NCI-H2196 treated with DMSO at 0.1 percent for 48 hours (cell line): ENCODE measurements at regions not wholly inside any gene's neighbourhood (a gene's known extent, or its start where the extent isn't known, plus 50 kb on each side); places are given as distances from the start of the nearest gene placed in this dataset.

Source experiments
- DNase-seq: peaks from one replicate; lab custom pipeline; 2025; ENCODE audit not compliant: unreplicated experiment; lab: John Stamatoyannopoulos, UW

DNA sequence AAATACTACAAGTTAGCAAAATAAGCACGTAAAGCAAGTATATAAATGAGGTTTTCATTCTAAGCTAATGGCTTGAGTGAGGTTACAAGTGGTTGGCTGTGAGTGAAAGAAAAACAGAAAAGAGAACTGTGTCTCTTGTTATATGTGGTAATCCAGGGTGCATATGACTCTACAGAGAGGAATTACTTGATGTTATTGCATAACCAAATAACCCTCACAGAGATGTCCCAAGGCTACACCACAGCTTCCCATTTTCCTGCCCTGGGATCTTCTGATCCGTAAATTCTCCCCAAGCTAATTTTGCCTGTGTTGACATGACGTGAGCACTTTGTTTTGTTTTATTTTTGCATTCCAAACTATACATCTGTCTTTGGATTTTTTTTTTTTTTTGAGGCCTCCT is 470.0 kb upstream of the INTU start:
- no peak for DNase-seq

DNA sequence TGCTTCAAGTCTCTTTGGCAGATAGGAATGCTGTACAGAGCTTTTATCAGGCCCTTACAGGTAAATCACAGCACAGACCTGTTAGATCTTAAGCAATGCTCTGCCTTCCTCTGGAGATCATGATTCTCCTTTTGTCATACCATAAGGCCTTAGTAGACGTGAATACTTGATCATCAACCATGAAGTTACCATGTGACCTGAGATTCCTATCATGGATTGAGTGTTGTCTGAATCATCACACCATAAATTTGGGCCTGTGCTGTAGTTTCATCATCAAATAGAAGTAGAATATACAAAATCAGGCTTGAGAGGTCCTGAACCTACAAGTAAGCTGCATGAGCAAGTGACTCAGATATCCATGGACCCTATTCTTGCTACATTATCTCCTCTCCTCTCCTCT is 466.8 kb upstream of the INTU start:
- no peak for DNase-seq

DNA sequence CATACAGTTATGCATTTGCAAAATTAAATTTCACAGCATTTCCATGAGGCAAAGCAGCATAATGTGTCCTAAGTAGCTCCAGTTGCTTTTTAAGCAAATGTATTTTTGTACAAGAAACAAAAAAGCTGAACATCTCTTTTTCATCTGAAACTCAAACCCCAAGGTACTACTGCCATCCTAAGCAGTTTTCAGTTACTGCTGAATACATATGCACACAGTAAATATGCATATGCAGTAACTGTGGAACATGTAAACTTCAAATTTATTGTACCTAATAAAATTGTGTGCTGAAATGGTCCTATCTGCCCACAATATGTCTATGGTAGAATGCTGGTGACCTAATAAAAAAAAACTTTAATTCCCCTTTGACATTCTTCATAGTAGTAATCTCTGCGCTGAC is 458.6 kb upstream of the INTU start:
- no peak for DNase-seq

DNA sequence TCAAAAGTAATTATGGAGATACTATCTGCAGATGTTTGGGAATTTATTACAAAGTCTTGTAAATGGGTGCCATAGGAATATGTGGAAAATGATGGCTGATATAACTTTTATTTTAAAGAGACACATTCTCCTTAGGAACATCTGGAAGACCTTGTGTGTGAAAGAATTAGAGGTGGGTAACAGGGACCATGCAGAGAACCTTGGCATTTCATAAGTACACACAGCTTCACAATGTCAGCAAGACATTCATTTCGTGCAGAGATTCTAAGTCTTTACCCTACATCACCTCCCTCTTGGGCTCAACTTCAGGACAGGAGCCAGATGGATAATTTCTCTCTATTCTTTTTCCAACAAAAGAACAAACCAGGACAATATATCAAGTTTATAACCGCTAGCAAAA is 458.1 kb upstream of the INTU start:
- no peak for DNase-seq

DNA sequence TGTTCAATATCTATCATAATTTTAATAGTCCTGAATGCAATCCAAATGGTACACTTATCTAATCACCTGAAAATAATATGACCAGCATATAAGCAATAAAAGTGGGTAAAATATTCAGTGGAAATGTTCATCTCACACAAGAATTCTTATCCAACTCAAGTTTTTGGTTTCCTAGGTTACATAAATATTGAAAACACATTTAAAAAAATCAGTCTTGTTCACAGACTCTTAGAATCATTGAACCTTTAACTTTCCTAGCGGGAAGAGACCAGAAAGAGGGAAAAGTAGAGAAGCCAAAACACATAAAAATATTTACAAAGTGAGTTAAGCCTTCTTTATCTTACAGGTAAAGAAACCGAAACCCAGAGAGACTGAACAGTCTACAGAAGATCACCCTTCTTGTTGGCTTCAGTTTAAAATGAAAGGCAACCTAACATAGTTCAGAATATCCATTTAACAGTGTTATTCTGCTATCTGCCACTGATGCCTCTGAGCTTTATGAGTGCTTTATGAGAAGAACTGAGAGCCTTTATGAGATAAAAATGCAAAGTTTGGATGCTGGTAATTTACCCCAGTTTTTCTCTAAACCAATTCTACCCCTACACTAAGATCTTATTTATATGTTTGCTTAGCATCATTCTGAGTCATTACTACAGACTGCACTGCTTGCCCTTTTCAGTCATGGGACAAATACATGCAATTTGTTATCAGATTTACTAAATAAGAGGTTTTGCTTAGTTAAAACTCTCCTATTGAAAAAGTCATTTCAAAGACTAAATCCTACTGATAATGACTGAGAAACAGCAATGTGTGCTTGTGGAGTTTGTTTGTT is 453.3 kb upstream of the INTU start:
- DNase-seq = no peak

DNA sequence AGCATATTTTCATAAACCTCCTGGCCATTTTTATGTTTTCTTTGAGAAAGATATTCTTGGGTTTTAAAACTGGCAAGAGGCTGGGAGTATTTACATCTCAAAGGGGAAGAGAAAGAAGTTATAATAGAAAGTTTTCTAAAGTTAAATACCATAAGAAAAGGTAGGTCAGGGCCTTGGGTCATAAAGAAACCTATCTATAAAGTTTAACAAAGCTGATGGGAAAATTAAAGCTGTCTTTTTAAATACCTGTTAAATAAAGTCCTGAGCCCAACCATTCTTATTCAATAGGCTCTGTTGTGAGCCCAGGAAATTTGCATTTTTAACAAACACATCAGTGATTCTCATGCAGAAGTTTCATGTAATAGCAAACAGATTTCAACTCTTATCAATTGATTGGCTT is 451.8 kb upstream of the INTU start:
- DNase-seq = no peak

DNA sequence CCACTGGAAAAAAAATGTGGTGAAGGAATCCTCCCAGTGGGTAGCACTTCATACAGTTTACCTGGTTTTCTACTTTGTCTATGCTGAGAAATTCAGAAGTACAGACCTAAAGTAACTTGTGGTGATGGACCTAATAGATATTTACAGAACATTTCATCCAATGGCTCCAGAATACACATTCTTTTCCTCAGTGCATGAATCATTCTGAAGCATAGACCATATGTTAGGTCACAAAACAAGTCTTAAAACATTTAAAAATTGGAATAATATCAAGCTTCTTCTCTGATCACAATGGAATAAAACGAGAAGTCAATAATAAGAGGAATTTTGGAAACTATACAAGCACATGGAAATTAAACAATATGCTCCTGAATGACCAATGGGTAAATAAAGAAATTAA is 450.1 kb upstream of the INTU start:
- no peak for DNase-seq

DNA sequence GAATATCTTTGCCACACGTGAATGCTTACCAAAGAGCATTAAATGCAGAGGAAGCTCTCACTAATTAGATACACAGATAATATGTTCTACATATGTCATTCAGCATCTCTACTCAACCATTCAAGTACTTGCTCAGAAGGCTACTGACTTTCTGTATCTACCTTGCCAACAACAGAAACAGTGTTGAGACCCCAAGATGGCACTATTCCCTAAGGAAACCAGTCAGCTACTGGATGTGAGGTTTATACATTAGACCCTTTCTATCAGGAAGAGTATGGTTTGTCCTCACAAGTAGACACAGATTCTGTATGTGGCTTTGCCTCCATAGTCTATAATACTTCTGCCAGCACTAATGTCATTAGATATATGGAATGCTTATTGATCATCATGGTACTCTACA is 443.9 kb upstream of the INTU start:
- DNase-seq = no peak

DNA sequence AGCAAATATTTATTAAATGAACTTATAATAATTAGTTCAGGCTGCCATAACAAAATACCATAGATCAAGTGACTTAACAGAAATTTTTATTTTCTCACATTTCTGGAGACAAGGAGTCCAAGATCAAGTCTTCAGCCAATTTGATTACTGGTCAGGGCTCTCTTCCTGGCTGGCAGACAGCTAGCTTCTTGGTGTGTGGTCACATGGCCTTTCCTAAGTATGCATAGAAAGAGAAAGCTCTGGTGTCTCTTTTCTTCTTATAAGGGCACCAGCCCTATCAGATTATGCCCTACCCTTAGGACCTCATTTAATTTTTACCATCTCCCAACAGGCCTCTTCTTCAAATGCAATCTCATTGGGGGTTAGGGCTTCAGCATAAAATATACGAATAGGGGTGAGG is 438.5 kb upstream of the INTU start:
- no peak for DNase-seq

DNA sequence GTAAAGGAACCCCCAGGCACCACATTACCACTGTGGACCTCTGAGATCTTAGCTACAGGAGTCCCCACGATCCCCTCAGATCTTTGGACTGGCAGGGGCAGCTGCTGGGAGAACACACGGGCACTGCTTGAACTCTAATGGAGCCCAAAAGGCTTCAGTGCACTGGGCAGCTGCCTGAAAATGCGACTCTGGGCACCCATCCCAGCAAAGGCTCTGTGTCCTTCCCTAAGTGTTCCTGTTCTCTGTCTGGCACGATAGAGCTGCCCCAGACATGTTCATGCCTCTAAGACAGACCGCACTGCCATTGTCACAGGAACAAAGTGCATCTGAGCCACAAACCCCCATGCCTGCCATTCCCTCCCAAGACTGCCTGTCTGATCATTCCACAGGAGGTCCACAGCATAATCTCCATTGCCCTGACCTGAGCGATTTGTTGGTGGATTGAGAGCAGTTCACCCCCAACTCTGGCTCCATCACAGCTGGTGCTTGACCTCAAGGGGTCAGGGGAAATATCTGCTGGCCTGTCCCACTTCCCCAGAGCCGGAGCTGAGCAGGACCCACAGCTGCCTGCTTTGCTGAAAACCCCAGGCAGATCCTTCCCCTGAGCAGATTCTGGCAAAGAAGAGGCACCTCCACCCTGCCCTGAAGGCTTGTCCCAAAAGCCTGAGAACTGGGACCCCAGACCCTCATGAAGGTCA is 436.0 kb upstream of the INTU start:
- no peak for DNase-seq

DNA sequence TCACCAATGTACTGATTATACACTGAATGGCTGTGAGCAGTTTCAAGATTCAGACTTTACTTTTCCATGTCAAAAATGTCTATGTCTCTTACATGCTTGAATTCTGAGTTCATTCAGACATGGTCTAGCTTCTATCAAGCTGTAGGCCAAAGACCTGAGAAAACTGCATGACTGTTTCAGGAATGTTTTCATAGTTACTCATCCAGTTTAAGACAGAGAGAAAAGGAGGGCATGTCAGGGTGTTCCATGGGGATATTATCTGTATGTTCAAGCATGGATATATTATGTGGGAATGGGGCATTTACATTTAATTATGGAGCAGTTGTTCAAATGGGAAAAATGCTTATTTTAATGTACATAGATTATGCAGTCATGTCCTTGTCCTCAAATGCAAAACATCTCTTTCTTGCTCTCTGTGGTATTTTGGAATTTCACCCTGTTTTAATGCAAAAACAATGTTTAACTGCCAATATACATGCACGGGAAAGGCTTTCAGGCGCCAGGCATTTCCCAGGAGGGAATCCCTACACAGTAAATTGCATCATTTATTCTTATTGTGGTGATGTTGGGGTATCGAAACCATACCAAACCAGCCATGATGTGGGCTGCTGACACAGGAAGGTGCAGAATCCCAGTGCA is 429.1 kb upstream of the INTU start:
- DNase-seq = no peak

DNA sequence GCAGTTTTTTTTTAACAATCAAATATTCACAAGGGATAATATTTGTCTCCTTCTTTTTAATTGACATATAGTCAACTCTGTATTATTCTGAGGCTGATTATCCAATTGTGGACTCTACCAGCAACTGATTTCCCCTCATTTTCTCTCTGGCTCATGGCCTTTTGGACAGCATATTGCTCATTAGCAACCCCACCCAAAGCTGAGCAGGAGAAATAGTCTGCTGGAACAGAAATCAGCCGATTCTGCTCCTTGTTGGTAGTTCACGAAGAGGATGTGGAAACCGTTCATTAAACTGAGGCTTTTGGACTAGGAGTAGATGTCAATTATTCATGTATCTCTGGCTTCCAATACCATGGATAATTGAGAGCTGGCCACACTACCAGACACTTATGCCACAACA is 428.4 kb upstream of the INTU start:
- DNase-seq = no peak

DNA sequence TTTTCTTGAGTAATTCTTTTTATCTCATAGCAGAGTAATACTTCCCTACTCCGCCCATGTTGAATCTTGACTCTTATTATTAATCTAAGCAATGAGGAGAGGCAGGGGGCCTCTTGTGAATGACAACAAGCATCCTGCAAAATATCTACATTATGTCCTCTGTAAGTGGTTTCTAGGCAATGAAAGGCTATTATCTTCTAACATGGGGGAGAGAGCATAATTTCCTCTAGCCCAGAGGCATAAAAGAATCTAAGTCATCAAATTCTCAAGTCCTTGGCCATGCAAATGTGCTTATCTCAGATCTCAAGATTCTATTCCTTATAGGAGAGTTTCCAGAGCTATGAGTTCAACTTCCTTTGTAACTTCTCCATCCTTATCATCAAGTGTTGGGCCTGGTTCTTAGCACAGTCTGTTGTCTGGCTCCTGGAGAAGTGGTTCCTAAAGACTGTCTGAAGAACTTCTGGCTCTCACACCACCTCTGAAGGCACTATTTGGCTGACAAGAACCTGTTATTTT is 423.1 kb upstream of the INTU start:
- DNase-seq = no peak

DNA sequence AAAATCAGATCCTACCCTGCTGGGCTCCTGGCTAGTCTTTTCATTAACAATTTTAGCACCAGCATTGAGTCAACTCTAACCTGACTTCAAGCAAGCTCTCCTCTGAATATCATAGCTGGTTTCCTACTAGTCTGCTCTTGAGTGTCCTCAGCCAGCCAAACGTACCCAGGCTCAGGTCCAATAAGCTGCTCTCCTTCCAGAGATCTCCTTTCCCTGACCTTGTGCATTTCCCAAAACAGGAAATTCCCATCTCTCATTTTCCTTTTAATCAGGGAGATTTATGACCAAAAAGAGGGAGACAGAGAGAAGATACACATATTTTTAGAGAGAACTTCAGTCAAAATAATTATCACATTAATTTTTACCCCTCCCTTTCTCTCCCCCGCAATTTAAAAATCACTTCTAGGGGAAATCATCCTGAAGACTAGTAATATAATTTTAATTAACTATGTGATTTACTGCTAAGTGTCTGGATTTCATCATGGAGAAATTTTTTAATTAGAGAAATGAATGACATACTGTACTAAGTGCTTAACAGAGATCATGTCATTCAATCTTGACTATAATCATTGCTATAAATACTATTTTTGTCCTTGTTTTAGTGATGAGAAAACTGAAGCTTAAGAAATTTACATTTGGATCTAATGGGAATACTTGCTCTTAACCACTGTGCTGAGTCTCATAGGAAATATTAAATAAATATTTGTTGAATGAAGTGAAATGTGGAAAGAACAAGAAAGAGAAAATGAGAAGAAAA is 421.7 kb upstream of the INTU start:
- no peak for DNase-seq

DNA sequence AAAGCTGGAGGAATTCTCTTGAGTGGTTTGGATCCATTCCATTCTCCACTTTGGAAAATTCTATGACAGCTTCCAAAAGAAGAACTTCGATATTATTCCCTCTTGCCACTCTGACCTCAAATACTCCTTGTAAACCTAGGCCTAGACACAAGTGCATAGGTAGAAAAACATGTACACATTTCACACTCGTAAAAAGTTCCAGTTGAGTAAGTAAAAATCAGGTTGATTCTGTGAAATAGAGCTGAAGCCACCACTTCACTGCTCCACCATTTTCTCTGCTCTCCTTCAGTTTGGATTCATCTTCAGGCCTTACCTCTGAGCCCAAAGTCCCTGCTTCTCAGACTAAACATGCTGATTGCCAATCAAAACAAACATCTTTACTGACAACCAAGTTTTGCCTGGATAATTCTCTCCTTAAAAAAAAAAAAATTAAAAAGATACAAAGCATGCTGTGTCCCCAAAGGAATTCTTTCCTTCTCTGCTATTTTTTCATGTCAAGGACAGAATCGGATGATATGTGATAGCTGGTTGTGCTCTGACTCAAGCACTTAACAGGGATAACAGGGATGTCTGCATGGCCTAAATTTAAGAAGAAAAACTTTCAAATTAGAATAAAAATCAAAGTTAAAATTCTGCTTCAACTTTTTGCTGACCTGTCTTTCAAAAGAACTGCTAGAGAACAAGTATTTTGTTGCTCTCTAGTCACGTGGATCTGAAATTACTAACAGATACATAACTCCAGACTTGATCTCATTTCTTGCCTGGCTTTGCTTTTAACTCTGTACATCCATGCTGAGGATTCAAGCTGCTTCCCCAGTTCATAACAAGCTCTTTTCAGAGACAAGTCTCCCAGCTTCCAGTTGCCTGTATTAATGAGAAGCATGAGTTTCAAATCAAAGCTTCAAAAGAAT is 420.9 kb upstream of the INTU start:
- DNase-seq = no peak

DNA sequence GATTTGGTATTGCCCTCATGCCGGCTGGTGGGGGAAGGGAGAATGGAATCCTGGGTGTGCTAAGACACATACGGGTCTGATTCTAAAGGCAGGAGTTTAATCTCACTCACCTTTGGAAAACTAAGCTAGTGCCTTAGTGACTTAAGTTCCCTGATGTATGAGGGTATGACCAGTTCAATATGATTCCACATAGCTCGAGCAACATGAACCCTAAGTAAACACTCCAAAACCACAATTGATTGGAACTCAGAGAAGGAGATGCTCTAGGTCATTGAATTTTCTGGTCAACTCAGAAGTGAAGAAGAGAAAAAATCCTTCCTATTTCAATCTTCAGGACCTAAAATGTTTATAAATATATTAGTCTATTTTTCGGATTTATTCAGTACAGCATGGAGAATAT is 420.1 kb upstream of the INTU start:
- no peak for DNase-seq

DNA sequence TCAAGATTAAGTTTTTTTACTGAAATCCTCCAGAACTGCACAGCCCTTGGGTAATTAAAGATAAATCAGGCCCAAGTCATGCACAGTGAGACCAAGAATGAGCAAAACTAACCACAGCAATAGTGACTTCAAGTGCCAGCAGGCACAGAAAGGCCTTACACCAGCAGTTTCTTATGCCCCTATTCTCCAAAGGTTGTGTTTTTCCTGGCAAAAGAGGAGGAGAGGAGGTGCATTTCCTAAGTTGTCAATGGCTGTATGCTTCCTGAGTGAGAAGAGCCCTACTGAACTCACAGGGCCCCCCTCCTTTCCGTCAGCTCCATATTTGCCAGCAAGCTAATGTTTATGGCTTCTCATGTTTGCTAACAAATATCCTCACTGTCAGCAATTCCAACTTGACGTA is 418.7 kb upstream of the INTU start:
- DNase-seq = no peak

DNA sequence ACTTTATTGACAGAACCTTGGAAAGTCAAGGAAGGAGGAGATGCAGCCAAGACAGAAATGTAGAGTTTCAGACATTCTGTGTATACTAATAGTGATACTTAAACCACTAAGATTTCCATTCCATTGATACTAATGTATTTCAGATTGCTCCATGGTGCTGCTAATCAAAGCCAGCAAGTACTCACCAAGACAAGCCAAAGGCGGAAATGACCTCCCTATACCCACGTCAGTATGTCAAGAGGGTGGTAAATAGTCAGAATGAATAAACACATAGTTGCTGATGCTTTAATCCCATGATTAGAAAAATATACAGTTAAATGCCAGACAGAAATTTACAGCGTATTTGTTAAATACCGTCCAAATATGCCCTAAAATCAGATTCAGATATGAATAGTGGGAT is 417.8 kb upstream of the INTU start:
- no peak for DNase-seq

DNA sequence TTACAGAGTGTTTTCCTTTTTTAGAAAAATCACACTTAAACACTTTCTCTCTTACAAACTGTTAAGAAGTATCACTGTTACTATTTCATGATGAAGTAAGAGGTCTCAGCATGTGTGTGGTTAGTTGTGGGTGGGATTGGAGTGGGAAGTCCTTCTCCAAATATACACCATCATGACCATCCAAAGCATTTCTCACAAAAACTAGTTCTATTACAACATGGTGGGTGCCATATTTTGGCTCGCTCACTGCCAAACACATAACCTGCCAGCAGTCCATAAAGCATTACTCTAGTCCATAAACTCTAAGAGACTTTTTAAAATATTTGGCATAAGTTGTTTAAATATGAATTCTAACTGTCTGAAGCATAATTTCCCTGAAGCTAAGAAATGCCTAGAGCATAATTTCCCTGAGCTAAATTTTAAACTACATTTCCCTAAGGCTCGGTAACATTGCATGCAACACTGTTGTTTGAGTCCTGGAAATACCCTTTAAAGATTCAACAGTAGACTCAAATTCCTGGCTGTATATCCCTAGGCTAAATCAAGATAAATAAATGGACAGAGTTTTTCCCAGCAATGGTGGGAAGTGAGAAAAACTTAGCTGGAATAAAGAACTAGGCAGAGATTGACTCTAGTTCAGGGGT is 415.0 kb upstream of the INTU start:
- DNase-seq = no peak

DNA sequence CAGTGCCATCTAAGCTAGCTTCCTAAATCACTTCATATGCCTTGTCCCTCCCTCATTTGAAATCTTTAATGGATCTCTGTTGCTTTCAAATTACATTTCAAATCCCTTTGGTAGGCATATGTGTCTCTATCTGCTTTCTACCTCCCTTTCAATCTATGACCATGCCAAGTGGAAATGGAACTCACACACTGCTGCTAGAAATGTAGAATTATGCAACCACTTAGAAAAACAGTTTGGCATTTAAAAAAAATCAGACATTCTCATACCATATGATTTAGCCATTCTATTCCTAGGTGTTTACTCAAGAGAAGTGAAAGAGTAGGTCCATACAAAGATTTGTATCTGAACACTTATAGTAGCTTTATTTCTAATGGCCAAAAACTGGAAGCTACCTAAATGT is 413.5 kb upstream of the INTU start:
- DNase-seq = no peak
